WI38 (cell line): ENCODE measurements at regions not wholly inside any gene's neighbourhood (a gene's known extent, or its start where the extent isn't known, plus 50 kb on each side); places are given as distances from the start of the nearest gene placed in this dataset.

Source experiments
- H3K4me3 ChIP-seq: 2 replicates; pipeline ENCODE4 v1.5.1; 2011; ENCODE audit warnings: low read depth, mild to moderate bottlenecking, control low read depth, low read length
- CTCF ChIP-seq: IDR thresholded peaks from 2 replicates; pipeline ENCODE4 v1.5.1; 2012; ENCODE audit warnings: low read depth, mild to moderate bottlenecking, control low read depth, low read length

- no peak for TF ChIP-seq CTCF
- H3K4me3 ChIP-seq = no peak overlapping the region
Measured at GRCh38 chr12:91319071-91319760, 136.6 kb upstream of the DCN start.

GRCh38 chr12:91317306-91317705 lies 134.7 kb upstream of the DCN start:
- TF ChIP-seq CTCF = no peak
- no peak overlapping the region for H3K4me3 ChIP-seq

GRCh38 chr12:91316907-91317269 lies 134.3 kb upstream of the DCN start:
- no peak for TF ChIP-seq CTCF

GRCh38 chr12:91316161-91316906 lies 133.7 kb upstream of the DCN start:
- no peak overlapping the region for H3K4me3 ChIP-seq
- TF ChIP-seq CTCF = no peak

More at GRCh38 chr12:91316907-91317269, 134.3 kb upstream of the DCN start:
- no peak overlapping the region for H3K4me3 ChIP-seq

GRCh38 chr12:91311081-91311480 lies 128.5 kb upstream of the DCN start:
- TF ChIP-seq CTCF = no peak

GRCh38 chr12:91309450-91309849 lies 126.8 kb upstream of the DCN start:
- TF ChIP-seq CTCF = no peak
- no peak overlapping the region for H3K4me3 ChIP-seq

More at GRCh38 chr12:91311081-91311480, 128.5 kb upstream of the DCN start:
- no peak overlapping the region for H3K4me3 ChIP-seq

GRCh38 chr12:91307957-91308670 lies 125.5 kb upstream of the DCN start:
- H3K4me3 ChIP-seq = no peak overlapping the region
- no peak for TF ChIP-seq CTCF
